Progenitor cell of endocrine pancreas (in vitro differentiated cells): ENCODE measurements at regions not wholly inside any gene's neighbourhood (a gene's known extent, or its start where the extent isn't known, plus 50 kb on each side); places are given as distances from the start of the nearest gene placed in this dataset.

Experiments
- DNase-seq: peaks from one replicate; pipeline ENCODE4 v3.0.0; 2021; ENCODE audit warnings: low spot score; ENCODE audit not compliant: unreplicated experiment
- H3K27ac Mint-ChIP-seq: 2 replicates; pipeline ENCODE4 v1.8.0; 2021; ENCODE audit warnings: mild to moderate bottlenecking, moderate library complexity, mixed read lengths
- H3K27me3 Mint-ChIP-seq: 2 replicates; pipeline ENCODE4 v1.8.0; 2021; ENCODE audit warnings: mixed read lengths
- H3K36me3 Mint-ChIP-seq: 2 replicates; pipeline ENCODE4 v1.8.0; 2022; ENCODE audit warnings: mixed read lengths; ENCODE audit not compliant: insufficient read depth
- H3K4me1 Mint-ChIP-seq: 2 replicates; pipeline ENCODE4 v1.8.0; 2021; ENCODE audit warnings: low read depth, mixed read lengths
- H3K4me3 Mint-ChIP-seq: 2 replicates; pipeline ENCODE4 v1.8.0; 2021; ENCODE audit warnings: low read depth, mild to moderate bottlenecking, moderate library complexity, mixed read lengths
- H3K9me3 Mint-ChIP-seq: 2 replicates; pipeline ENCODE4 v1.8.0; 2021; ENCODE audit warnings: low read depth, mixed read lengths
- CTCF ChIP-seq: fragments of 200-600 bp; sonication (generic); IDR thresholded peaks from one replicate; pipeline ENCODE4 v1.5.0; 2021; ENCODE audit warnings: antibody characterized with exemption, mild to moderate bottlenecking; ENCODE audit not compliant: unreplicated experiment

GRCh38 chr9:92185096-92185495 lies 69.9 kb upstream of the SPTLC1 start:
- no peak overlapping the region for H3K4me3 Mint-ChIP-seq
- no peaks in the 10 kb centered on the region for H3K4me1 Mint-ChIP-seq
- no peaks in the 10 kb centered on the region for H3K9me3 Mint-ChIP-seq
- no peaks in the 10 kb centered on the region for H3K36me3 Mint-ChIP-seq
- no peak for TF ChIP-seq CTCF
- no peak for DNase-seq
- no peak overlapping the region for H3K27ac Mint-ChIP-seq
- peaks cover 6% of the 10 kb centered on the region for H3K27me3 Mint-ChIP-seq

GRCh38 chr9:92184041-92184564 lies 68.9 kb upstream of the SPTLC1 start:
- Mint-ChIP-seq H3K27ac (no peak overlapping the region), H3K36me3 (no peaks in the 10 kb centered on the region)
- TF ChIP-seq CTCF, result no peak

GRCh38 chr9:92183449-92183848 lies 68.2 kb upstream of the SPTLC1 start:
- no peak for TF ChIP-seq CTCF
- no peaks in the 10 kb centered on the region for H3K9me3 Mint-ChIP-seq
- H3K27me3 Mint-ChIP-seq, result peaks cover 8% of the 10 kb centered on the region
- no peak for DNase-seq
- no peak overlapping the region for H3K27ac Mint-ChIP-seq
- no peak overlapping the region for H3K4me3 Mint-ChIP-seq
- H3K4me1 Mint-ChIP-seq, result no peaks in the 10 kb centered on the region
- H3K36me3 Mint-ChIP-seq, result no peaks in the 10 kb centered on the region

More at GRCh38 chr9:92184041-92184564, 68.9 kb upstream of the SPTLC1 start:
- no peak for DNase-seq
- peaks cover 8% of the 10 kb centered on the region for H3K27me3 Mint-ChIP-seq
- no peaks in the 10 kb centered on the region for H3K9me3 Mint-ChIP-seq
- no peak overlapping the region for H3K4me3 Mint-ChIP-seq
- no peaks in the 10 kb centered on the region for H3K4me1 Mint-ChIP-seq

GRCh38 chr9:92181296-92181695 lies 66.1 kb upstream of the SPTLC1 start:
- Mint-ChIP-seq H3K9me3 (no peaks in the 10 kb centered on the region), H3K27me3 (peaks cover 2% of the 10 kb centered on the region), H3K36me3 (no peaks in the 10 kb centered on the region), H3K4me3 (no peak overlapping the region), H3K27ac (no peak overlapping the region), H3K4me1 (no peaks in the 10 kb centered on the region)
- DNase-seq, result no peak
- no peak for TF ChIP-seq CTCF

GRCh38 chr9:92180669-92181181 lies 65.5 kb upstream of the SPTLC1 start:
- TF ChIP-seq CTCF, result no peak
- H3K36me3 Mint-ChIP-seq, result no peaks in the 10 kb centered on the region
- DNase-seq, result no peak

More at GRCh38 chr9:92180669-92181181, 65.5 kb upstream of the SPTLC1 start:
- Mint-ChIP-seq H3K27ac (no peak overlapping the region), H3K9me3 (no peaks in the 10 kb centered on the region), H3K4me1 (no peaks in the 10 kb centered on the region), H3K4me3 (no peak overlapping the region), H3K27me3 (peaks cover 2% of the 10 kb centered on the region)
